OCI-LY7 (cell line): ENCODE measurements at regions not wholly inside any gene's neighbourhood (a gene's known extent, or its start where the extent isn't known, plus 50 kb on each side); places are given as distances from the start of the nearest gene placed in this dataset.

Experiments used
- BruUV-seq: library from RNA; stranded (reverse); fragments of 400-500 nt; replicated peaks from 2 replicates; lab custom pipeline; 2021; lab: Mats Ljungman, UMichigan
- CTCF ChIA-PET: fragments of 300-600 bp; sonication (Branson Sonifier 250); formaldehyde crosslinking; loops from one replicate; lab custom pipeline; 2022; ENCODE audit warnings: antibody characterized with exemption; ENCODE audit not compliant: unreplicated experiment; lab: Charles Lee
- POLR2A ChIA-PET: fragments of 300-600 bp; sonication (Branson Sonifier 250); formaldehyde crosslinking; loops from one replicate; lab custom pipeline; 2022; ENCODE audit warnings: antibody characterized with exemption; lab: Charles Lee
- DNase-seq: peaks from one replicate; pipeline ENCODE4 v3.0.0-alpha.2; 2015; ENCODE audit warnings: low spot score
- H2AFZ ChIP-seq: fragments of 200-600 bp; sonication (generic), shearing (Covaris generic); 2 replicates; pipeline ENCODE4 v1.6.1; 2014; ENCODE audit warnings: mild to moderate bottlenecking, antibody characterized with exemption, low read length, moderate library complexity
- H3K27ac ChIP-seq: fragments of 200-600 bp; sonication (generic); 2 replicates; pipeline ENCODE4 v1.5.1; 2014; ENCODE audit warnings: mixed run types, low read depth, mild to moderate bottlenecking, moderate library complexity, low read length, inconsistent platforms; ENCODE audit not compliant: poor library complexity, severe bottlenecking
- H3K36me3 ChIP-seq: fragments of 200-600 bp; sonication (generic); 2 replicates; pipeline ENCODE4 v1.6.1; 2014; ENCODE audit warnings: mild to moderate bottlenecking, antibody characterized with exemption, low read length, moderate library complexity, mixed read lengths; ENCODE audit not compliant: insufficient read depth
- H3K4me1 ChIP-seq: fragments of 200-600 bp; sonication (generic); 2 replicates; pipeline ENCODE4 v1.5.1; 2014; ENCODE audit warnings: mild to moderate bottlenecking, low read length; ENCODE audit not compliant: insufficient read depth, poor library complexity, severe bottlenecking
- H3K4me2 ChIP-seq: fragments of 200-600 bp; sonication (generic); 2 replicates; pipeline ENCODE4 v1.6.1; 2014; ENCODE audit warnings: mild to moderate bottlenecking, low read length
- H3K4me3 ChIP-seq: fragments of 200-600 bp; sonication (generic); 2 replicates; pipeline ENCODE4 v1.5.1; 2014; ENCODE audit warnings: mild to moderate bottlenecking, low read depth, low read length; ENCODE audit not compliant: poor library complexity, severe bottlenecking
- H3K79me2 ChIP-seq: fragments of 200-600 bp; sonication (generic); 2 replicates; pipeline ENCODE4 v1.6.1; 2016; ENCODE audit warnings: low read depth, mild to moderate bottlenecking, low read length, moderate library complexity, mixed read lengths; ENCODE audit not compliant: insufficient read depth
- H3K9me2 ChIP-seq: fragments of 200-600 bp; sonication (generic); 2 replicates; pipeline ENCODE4 v1.6.1; 2016; ENCODE audit warnings: mild to moderate bottlenecking, low read length, mixed read lengths; ENCODE audit not compliant: insufficient read depth
- H3K9me3 ChIP-seq: fragments of 200-600 bp; sonication (generic); 2 replicates; pipeline ENCODE4 v1.6.1; 2014; ENCODE audit warnings: mild to moderate bottlenecking, mixed run types, low read length, mixed read lengths
- H4K20me1 ChIP-seq: fragments of 200-600 bp; sonication (generic); 2 replicates; pipeline ENCODE4 v1.6.1; 2014; ENCODE audit warnings: mild to moderate bottlenecking, antibody characterized with exemption, low read length, moderate library complexity, mixed read lengths; ENCODE audit not compliant: insufficient read depth
- EZH2phosphoT487 ChIP-seq: fragments of 200-600 bp; sonication (generic); IDR thresholded peaks from 2 replicates; pipeline ENCODE4 v1.6.1; 2018; ENCODE audit warnings: low read depth, borderline replicate concordance, mild to moderate bottlenecking, mixed run types, antibody characterized with exemption, low read length, moderate library complexity, mixed read lengths
- intact Hi-C: fragments of 100-400 bp; cut with micrococcal nuclease; formaldehyde crosslinking; loops from one replicate; pipeline ENCODE4 v1.10.0; 2022; ENCODE audit not compliant: unreplicated experiment
- TF ChIP-seq, protein P1 (sequence below): fragments of 200-600 bp; sonication (generic); conservative IDR thresholded peaks from 2 replicates; pipeline ENCODE4 v1.5.1; 2014; ENCODE audit warnings: mild to moderate bottlenecking, antibody characterized with exemption, low read length, moderate library complexity, mixed read lengths

GRCh38 chr11:134664447-134665187, 252.6 kb upstream of the B3GAT1 start:
- Histone ChIP-seq H3K36me3 (no peaks in the 10 kb centered on the region), H2AFZ (no peak overlapping the region), H3K4me3 (no peak overlapping the region), H3K4me1 (no peaks in the 10 kb centered on the region), H3K9me3 (no peaks in the 10 kb centered on the region), H4K20me1 (no peaks in the 10 kb centered on the region), H3K27ac (no peak overlapping the region), H3K9me2 (no peaks in the 10 kb centered on the region), H3K79me2 (no peaks in the 10 kb centered on the region), H3K4me2 (no peak overlapping the region)
- BruUV-seq = no TSS peak
- ChIA-PET POLR2A (no interaction called here), CTCF (no interaction called here)
- intact Hi-C loops = no loop called here
- no peak for DNase-seq
- TF ChIP-seq, protein P1, sequence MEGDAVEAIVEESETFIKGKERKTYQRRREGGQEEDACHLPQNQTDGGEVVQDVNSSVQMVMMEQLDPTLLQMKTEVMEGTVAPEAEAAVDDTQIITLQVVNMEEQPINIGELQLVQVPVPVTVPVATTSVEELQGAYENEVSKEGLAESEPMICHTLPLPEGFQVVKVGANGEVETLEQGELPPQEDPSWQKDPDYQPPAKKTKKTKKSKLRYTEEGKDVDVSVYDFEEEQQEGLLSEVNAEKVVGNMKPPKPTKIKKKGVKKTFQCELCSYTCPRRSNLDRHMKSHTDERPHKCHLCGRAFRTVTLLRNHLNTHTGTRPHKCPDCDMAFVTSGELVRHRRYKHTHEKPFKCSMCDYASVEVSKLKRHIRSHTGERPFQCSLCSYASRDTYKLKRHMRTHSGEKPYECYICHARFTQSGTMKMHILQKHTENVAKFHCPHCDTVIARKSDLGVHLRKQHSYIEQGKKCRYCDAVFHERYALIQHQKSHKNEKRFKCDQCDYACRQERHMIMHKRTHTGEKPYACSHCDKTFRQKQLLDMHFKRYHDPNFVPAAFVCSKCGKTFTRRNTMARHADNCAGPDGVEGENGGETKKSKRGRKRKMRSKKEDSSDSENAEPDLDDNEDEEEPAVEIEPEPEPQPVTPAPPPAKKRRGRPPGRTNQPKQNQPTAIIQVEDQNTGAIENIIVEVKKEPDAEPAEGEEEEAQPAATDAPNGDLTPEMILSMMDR = no peak
- no peak for TF ChIP-seq EZH2phosphoT487

GRCh38 chr11:134663506-134664313, 251.7 kb upstream of the B3GAT1 start:
- no peak overlapping the region for H3K4me2 ChIP-seq
- no peak overlapping the region for H3K27ac ChIP-seq
- H3K9me3 ChIP-seq = no peaks in the 10 kb centered on the region
- DNase-seq = no peak
- H3K79me2 ChIP-seq = no peaks in the 10 kb centered on the region
- H4K20me1 ChIP-seq = no peaks in the 10 kb centered on the region
- no peak for TF ChIP-seq EZH2phosphoT487
- TF ChIP-seq, protein P1 = no peak
- no peaks in the 10 kb centered on the region for H3K36me3 ChIP-seq
- ChIA-PET POLR2A (interaction anchor here (0.7 kb wide), 1 partner anchor 24 kb away, joined by 3 read pairs; no protein-coding TSS in a partner anchor), CTCF (interaction anchor here (0.8 kb wide), 1 partner anchor 11 kb away, joined by 3 read pairs; no protein-coding TSS in a partner anchor)
- H2AFZ ChIP-seq = no peak overlapping the region
- intact Hi-C loops = no loop called here
- H3K4me1 ChIP-seq = no peaks in the 10 kb centered on the region
- no TSS peak for BruUV-seq
- H3K4me3 ChIP-seq = no peak overlapping the region
- no peaks in the 10 kb centered on the region for H3K9me2 ChIP-seq
